Mesothelial cell of epicardium (in vitro differentiated cells): ENCODE measurements at regions not wholly inside any gene's neighbourhood (a gene's known extent, or its start where the extent isn't known, plus 50 kb on each side); places are given as distances from the start of the nearest gene placed in this dataset.

ENCODE experiments used
- DNase-seq, 2 experiments: peaks; one replicate each; pipeline ENCODE4 v3.0.0; 2021; ENCODE audit warnings: low spot score in 2 of 2; ENCODE audit not compliant: unreplicated experiment in 2 of 2
- H3K27ac Mint-ChIP-seq: 2 replicates; pipeline ENCODE4 v1.8.0; 2021; ENCODE audit warnings: mixed read lengths
- H3K27me3 Mint-ChIP-seq: 2 replicates; pipeline ENCODE4 v1.8.0; 2021; ENCODE audit warnings: low read depth, mixed read lengths
- H3K36me3 Mint-ChIP-seq: 2 replicates; pipeline ENCODE4 v1.8.0; 2021; ENCODE audit warnings: mixed read lengths
- H3K4me1 Mint-ChIP-seq: 2 replicates; pipeline ENCODE4 v1.8.0; 2021; ENCODE audit warnings: mixed read lengths
- H3K4me3 Mint-ChIP-seq: 2 replicates; pipeline ENCODE4 v1.8.0; 2021; ENCODE audit warnings: mild to moderate bottlenecking, moderate library complexity, mixed read lengths
- H3K9me3 Mint-ChIP-seq: 2 replicates; pipeline ENCODE4 v1.8.0; 2021; ENCODE audit warnings: mixed read lengths
- TF ChIP-seq, protein P1 (sequence below): fragments of 200-600 bp; sonication (generic); IDR thresholded peaks from one replicate; pipeline ENCODE4 v1.5.0; 2021; ENCODE audit warnings: antibody characterized with exemption; ENCODE audit not compliant: unreplicated experiment

GRCh38 chr1:217188280-217189237 is 442.3 kb downstream of the GPATCH2 start:
- no peak for DNase-seq
- H3K9me3 Mint-ChIP-seq = peaks cover 26% of the 10 kb centered on the region
- no peaks in the 10 kb centered on the region for H3K36me3 Mint-ChIP-seq
- H3K4me1 Mint-ChIP-seq = peaks cover 4% of the 10 kb centered on the region
- no peak overlapping the region for H3K4me3 Mint-ChIP-seq
- H3K27me3 Mint-ChIP-seq = peaks cover 21% of the 10 kb centered on the region
- H3K27ac Mint-ChIP-seq = no peak overlapping the region
- TF ChIP-seq, protein P1, sequence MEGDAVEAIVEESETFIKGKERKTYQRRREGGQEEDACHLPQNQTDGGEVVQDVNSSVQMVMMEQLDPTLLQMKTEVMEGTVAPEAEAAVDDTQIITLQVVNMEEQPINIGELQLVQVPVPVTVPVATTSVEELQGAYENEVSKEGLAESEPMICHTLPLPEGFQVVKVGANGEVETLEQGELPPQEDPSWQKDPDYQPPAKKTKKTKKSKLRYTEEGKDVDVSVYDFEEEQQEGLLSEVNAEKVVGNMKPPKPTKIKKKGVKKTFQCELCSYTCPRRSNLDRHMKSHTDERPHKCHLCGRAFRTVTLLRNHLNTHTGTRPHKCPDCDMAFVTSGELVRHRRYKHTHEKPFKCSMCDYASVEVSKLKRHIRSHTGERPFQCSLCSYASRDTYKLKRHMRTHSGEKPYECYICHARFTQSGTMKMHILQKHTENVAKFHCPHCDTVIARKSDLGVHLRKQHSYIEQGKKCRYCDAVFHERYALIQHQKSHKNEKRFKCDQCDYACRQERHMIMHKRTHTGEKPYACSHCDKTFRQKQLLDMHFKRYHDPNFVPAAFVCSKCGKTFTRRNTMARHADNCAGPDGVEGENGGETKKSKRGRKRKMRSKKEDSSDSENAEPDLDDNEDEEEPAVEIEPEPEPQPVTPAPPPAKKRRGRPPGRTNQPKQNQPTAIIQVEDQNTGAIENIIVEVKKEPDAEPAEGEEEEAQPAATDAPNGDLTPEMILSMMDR = no peak

- no peak for DNase-seq
- peaks cover 9% of the 10 kb centered on the region for H3K4me1 Mint-ChIP-seq
Observed at GRCh38 chr1:217186664-217187063, 444.2 kb downstream of the GPATCH2 start.

DNA sequence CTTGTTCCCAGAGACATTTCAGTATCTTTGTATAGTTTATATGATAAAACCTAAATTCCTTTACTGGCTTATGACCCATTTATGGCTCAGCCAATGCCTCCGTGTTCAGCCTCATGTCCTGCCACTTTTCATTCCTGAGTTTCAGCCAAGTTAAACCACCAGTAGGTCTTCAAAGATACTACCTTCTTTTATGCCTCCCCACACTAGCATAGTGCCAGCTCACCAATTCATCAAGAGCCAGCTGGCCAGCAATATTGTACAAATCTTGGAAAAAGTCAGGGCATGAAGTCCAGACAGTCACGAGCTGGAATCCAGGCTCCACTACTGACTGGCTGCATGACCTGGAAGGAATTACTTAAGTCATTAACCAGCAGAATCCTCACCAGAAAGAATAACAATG is 446.0 kb downstream of the GPATCH2 start:
- Mint-ChIP-seq H3K4me1 (peaks cover 13% of the 10 kb centered on the region), H3K4me3 (no peak overlapping the region), H3K27ac (no peak overlapping the region), H3K36me3 (no peaks in the 10 kb centered on the region), H3K27me3 (peaks cover 46% of the 10 kb centered on the region), H3K9me3 (peaks cover 11% of the 10 kb centered on the region)
- TF ChIP-seq, protein P1 = no peak
- DNase-seq = no peak

More at GRCh38 chr1:217186664-217187063, 444.2 kb downstream of the GPATCH2 start:
- Mint-ChIP-seq H3K27ac (no peak overlapping the region), H3K4me3 (no peak overlapping the region), H3K9me3 (peaks cover 26% of the 10 kb centered on the region), H3K36me3 (no peaks in the 10 kb centered on the region), H3K27me3 (peaks cover 35% of the 10 kb centered on the region)
- TF ChIP-seq, protein P1 = no peak

DNA sequence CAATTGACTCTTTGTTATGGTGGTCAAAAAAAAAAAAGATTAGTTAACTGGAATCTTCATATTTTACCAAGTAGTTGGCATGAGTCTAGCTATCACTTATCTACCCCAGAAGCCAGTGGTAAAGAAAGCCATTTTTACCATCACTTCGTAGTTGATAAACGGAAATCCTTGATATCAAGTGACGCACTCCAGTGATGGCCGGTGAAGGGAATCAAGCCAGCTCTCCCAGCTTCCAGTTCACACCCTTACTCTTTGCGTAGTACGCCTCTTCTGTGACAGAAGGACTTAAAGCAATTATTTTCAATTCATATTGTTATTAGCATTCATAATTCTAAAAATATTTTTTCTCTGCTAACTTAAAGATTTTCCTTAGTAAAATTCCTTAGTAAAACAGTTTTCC is 447.9 kb downstream of the GPATCH2 start:
- no peak for DNase-seq
- Mint-ChIP-seq H3K4me3 (no peak overlapping the region), H3K36me3 (no peaks in the 10 kb centered on the region), H3K9me3 (peaks cover 7% of the 10 kb centered on the region), H3K4me1 (peaks cover 14% of the 10 kb centered on the region), H3K27me3 (peaks cover 64% of the 10 kb centered on the region), H3K27ac (no peak overlapping the region)
- TF ChIP-seq, protein P1 = no peak

- no peak overlapping the region for H3K27ac Mint-ChIP-seq
- H3K9me3 Mint-ChIP-seq = no peaks in the 10 kb centered on the region
- H3K27me3 Mint-ChIP-seq = peaks cover 68% of the 10 kb centered on the region
- DNase-seq = no peak
- no peak overlapping the region for H3K4me3 Mint-ChIP-seq
- no peaks in the 10 kb centered on the region for H3K36me3 Mint-ChIP-seq
- TF ChIP-seq, protein P1 = no peak
- H3K4me1 Mint-ChIP-seq = peaks cover 14% of the 10 kb centered on the region
Observed at GRCh38 chr1:217181756-217182155, 449.1 kb downstream of the GPATCH2 start.
